ENCODE measurements at regions not wholly inside any gene's neighbourhood (a gene's known extent, or its start where the extent isn't known, plus 50 kb on each side); places are given as distances from the start of the nearest gene placed in this dataset.

DNA sequence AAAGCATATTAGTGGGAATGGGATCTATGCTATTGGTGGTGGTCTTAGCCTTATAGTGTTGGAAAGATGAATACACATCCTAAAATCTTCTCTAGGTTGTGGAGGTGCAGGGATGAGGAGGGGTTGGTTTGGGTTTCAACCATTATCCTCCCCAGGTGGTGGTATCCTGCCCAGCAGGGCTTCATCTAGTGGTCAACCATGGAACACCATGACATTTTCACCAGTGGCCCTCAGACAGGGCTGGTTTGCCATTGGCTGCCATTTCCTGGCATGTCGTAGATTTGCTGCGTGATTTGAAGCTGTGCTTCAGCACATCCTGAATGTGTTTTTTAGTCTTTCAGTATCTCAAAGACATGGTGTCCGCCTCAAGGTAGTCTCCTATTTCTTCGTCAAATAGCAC lies 391.2 kb upstream of the HNRNPA3 start:
- POLR2A ChIA-PET, result no interaction called here

DNA sequence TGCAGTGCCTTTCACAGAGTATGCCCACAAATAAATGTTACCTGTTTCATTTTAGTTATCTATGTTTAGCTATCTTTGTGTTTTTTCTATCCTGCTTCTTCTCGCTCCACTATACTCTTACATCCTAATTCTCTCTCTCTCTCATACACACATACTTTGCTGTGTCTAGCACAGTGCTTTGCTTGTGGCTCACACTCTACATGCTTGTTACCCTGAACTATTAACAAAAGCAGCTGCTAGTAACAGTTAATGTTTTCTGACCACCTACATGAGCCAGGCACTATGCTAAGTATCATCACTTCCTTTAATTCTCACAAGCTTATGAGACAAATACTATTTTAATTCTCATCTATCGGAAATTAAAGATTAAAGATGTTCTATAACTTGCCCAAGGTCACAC lies 390.5 kb upstream of the HNRNPA3 start:
- no peaks in the 10 kb centered on the region for H3K9me3 ChIP-seq (ENCODE audit: control insufficient read depth in 2 of 3, low read length in 3 of 3)
- Mint-ChIP-seq H3K4me1 (peaks cover 16 to 68% (median 42%) of the 10 kb centered on the region in 7 donors), H3K9me3 (peaks cover 0 to 4% (median 0%) of the 10 kb centered on the region in 11 donors), H3K27ac (peak overlapping the region in 1 of 9 donors; percentile 68), H3K27me3 (peaks cover 0 to 9% (median 0%) of the 10 kb centered on the region in 5 donors), H3K36me3 (peaks cover 0 to 5% (median 0%) of the 10 kb centered on the region in 5 donors), H3K4me3 (no peak overlapping the region)
- H3K4me1 ChIP-seq (ENCODE audit: control insufficient read depth in 2 of 2, insufficient read depth in 2 of 2, low read length in 2 of 2), result peaks cover 5 to 30% of the 10 kb centered on the region in 2 donors
- DNase-seq (no peak), ATAC-seq (no peak)
- H3K4me3 ChIP-seq (ENCODE audit: low read length), result no peak overlapping the region
- POLR2A ChIA-PET, result no interaction called here
- CTCF ChIA-PET, result interaction anchor here (0.6 kb wide), 1 partner anchor 158 kb away, joined by 3 read pairs; no protein-coding TSS in a partner anchor
- no peaks in the 10 kb centered on the region for H3K27me3 ChIP-seq (ENCODE audit: control insufficient read depth in 2 of 2, insufficient read depth in 2 of 2, low read length in 2 of 2)
- no peak overlapping the region for H3K27ac ChIP-seq (ENCODE audit: low read depth, low read length)
- intact Hi-C loops (cut with micrococcal nuclease), result loop anchor here in 1 of 2 donors (10.0 kb wide), 1 partner anchor 113 kb away; no protein-coding TSS in a partner anchor
- no peaks in the 10 kb centered on the region for H3K36me3 ChIP-seq (ENCODE audit: control insufficient read depth in 2 of 3, insufficient read depth in 3 of 3, low read length in 3 of 3)

More for the DNA sequence above, 391.2 kb upstream of the HNRNPA3 start:
- no peaks in the 10 kb centered on the region for H3K36me3 ChIP-seq (ENCODE audit: control insufficient read depth in 2 of 3, insufficient read depth in 3 of 3, low read length in 3 of 3)
- ATAC-seq (no peak), DNase-seq (no peak)
- Mint-ChIP-seq H3K9me3 (peaks cover 0 to 4% (median 0%) of the 10 kb centered on the region in 11 donors), H3K36me3 (peaks cover 0 to 5% (median 0%) of the 10 kb centered on the region in 5 donors), H3K27ac (peak overlapping the region in 1 of 9 donors; percentile 68), H3K4me1 (peaks cover 13 to 67% (median 40%) of the 10 kb centered on the region in 7 donors), H3K4me3 (no peak overlapping the region), H3K27me3 (peaks cover 0 to 9% (median 0%) of the 10 kb centered on the region in 5 donors)
- H3K27me3 ChIP-seq (ENCODE audit: control insufficient read depth in 2 of 2, insufficient read depth in 2 of 2, low read length in 2 of 2), result no peaks in the 10 kb centered on the region
- intact Hi-C loops (cut with micrococcal nuclease), result loop anchor here in 1 of 2 donors (10.0 kb wide), 1 partner anchor 113 kb away; no protein-coding TSS in a partner anchor
- H3K27ac ChIP-seq (ENCODE audit: low read depth, low read length), result no peak overlapping the region
- CTCF ChIA-PET, result no interaction called here
- H3K4me3 ChIP-seq (ENCODE audit: low read length), result no peak overlapping the region
- H3K4me1 ChIP-seq (ENCODE audit: control insufficient read depth in 2 of 2, insufficient read depth in 2 of 2, low read length in 2 of 2), result peaks cover 0 to 24% of the 10 kb centered on the region in 2 donors
- H3K9me3 ChIP-seq (ENCODE audit: control insufficient read depth in 2 of 3, low read length in 3 of 3), result no peaks in the 10 kb centered on the region

DNA sequence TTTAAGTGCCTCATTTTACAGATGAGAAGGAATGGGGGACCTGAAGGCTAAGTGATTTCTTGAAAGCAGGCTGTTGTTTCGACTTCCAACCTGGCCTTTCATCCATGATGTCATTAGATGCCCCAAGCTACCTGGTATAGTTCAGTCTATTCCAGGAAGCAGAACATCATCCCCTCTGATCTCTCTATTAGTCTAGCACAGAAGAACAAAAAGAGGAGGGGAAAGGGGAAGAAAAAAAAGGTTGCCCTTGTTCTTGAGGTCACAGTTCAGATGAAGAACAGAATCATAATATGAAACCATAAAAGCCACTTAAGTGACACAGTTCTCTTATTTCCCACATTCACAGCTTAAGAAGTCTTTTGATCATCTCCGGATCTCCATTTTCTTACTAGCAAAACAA lies 386.2 kb upstream of the HNRNPA3 start:
- peak; percentile 88 for ATAC-seq
- peak overlapping the region; percentile 64 to 91 (median 87) for H3K27ac Mint-ChIP-seq
- CTCF ChIA-PET, result no interaction called here
- DNase-seq, result peak in 7 of 9 donors; percentile 53 to 84 (median 76)
- H3K27me3 ChIP-seq (ENCODE audit: control insufficient read depth in 2 of 2, insufficient read depth in 2 of 2, low read length in 2 of 2), result no peaks in the 10 kb centered on the region
- H3K4me1 Mint-ChIP-seq, result peaks cover 25 to 82% (median 53%) of the 10 kb centered on the region in 7 donors
- peak overlapping the region; percentile 4 for H3K4me3 ChIP-seq (ENCODE audit: low read length)
- POLR2A ChIA-PET, result no interaction called here
- no peaks in the 10 kb centered on the region for H3K9me3 ChIP-seq (ENCODE audit: control insufficient read depth in 2 of 3, low read length in 3 of 3)
- peak overlapping the region; percentile 43 for H3K27ac ChIP-seq (ENCODE audit: low read depth, low read length)
- peaks cover 0 to 8% (median 0%) of the 10 kb centered on the region in 5 donors for H3K36me3 Mint-ChIP-seq
- peaks cover 9 to 35% of the 10 kb centered on the region in 2 donors for H3K4me1 ChIP-seq (ENCODE audit: control insufficient read depth in 2 of 2, insufficient read depth in 2 of 2, low read length in 2 of 2)
- no peaks in the 10 kb centered on the region for H3K36me3 ChIP-seq (ENCODE audit: control insufficient read depth in 2 of 3, insufficient read depth in 3 of 3, low read length in 3 of 3)
- H3K27me3 Mint-ChIP-seq, result peaks cover 0 to 12% (median 3%) of the 10 kb centered on the region in 5 donors
- H3K4me3 Mint-ChIP-seq, result peak overlapping the region; percentile 9 to 66 (median 52)
- intact Hi-C loops (cut with micrococcal nuclease), result loop anchor here (1.0 to 10.0 kb wide), 3 partner anchors 9 to 108 kb away; no protein-coding TSS in a partner anchor
- peaks cover 0 to 4% (median 0%) of the 10 kb centered on the region in 11 donors for H3K9me3 Mint-ChIP-seq

DNA sequence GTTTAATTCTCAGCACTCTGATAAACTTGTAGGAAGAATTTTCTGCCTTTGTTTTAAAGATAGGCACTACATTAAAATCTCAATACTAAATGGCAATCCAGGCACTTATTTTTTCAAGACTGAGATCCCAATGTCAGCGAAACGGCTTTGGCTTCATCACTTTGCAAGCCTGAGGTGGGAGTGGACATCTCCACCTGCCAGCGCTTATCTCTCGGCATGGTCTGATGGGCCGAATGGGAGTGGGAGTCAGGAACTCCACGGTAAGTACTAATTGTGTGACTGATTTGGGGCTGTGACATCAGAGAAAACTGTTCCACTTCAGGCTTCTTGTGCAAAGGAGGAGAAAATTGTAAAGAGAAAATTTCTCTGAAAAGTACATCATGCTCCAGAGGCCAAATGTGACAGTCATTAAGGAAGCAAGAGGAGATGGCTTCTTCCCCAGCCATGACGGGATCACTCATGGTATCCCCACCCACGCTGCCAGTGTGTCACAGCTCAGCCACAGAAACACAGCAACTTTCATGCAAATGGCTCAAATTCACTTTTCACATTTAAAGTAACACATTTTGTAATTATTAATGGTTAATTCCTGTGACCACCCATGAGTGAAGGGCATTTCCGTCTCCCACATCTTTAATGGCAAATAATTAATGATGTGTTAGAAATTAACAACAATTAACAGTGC lies 385.5 kb upstream of the HNRNPA3 start:
- H3K4me1 Mint-ChIP-seq, result peaks cover 25 to 79% (median 53%) of the 10 kb centered on the region in 7 donors
- ChIA-PET POLR2A (no interaction called here), CTCF (no interaction called here)
- peak overlapping the region in 9 of 10 donors; percentile 23 to 66 (median 53) for H3K4me3 Mint-ChIP-seq
- peaks cover 0 to 8% (median 0%) of the 10 kb centered on the region in 5 donors for H3K36me3 Mint-ChIP-seq
- H3K9me3 Mint-ChIP-seq, result peaks cover 0 to 4% (median 0%) of the 10 kb centered on the region in 11 donors
- DNase-seq (peak in 1 of 9 donors; percentile 31), ATAC-seq (no peak)
- Histone ChIP-seq H3K4me3 (ENCODE audit: low read length) (peak overlapping the region; percentile 4), H3K27me3 (ENCODE audit: control insufficient read depth in 2 of 2, insufficient read depth in 2 of 2, low read length in 2 of 2) (no peaks in the 10 kb centered on the region), H3K36me3 (ENCODE audit: control insufficient read depth in 2 of 3, insufficient read depth in 3 of 3, low read length in 3 of 3) (no peaks in the 10 kb centered on the region), H3K4me1 (ENCODE audit: control insufficient read depth in 2 of 2, insufficient read depth in 2 of 2, low read length in 2 of 2) (peaks cover 9 to 35% of the 10 kb centered on the region in 2 donors), H3K9me3 (ENCODE audit: control insufficient read depth in 2 of 3, low read length in 3 of 3) (no peaks in the 10 kb centered on the region), H3K27ac (ENCODE audit: low read depth, low read length) (peak overlapping the region; percentile 43)
- intact Hi-C loops (cut with micrococcal nuclease), result loop anchor here (1.0 to 10.0 kb wide), 3 partner anchors 10 to 108 kb away; no protein-coding TSS in a partner anchor
- H3K27ac Mint-ChIP-seq, result peak overlapping the region; percentile 64 to 91 (median 87)
- H3K27me3 Mint-ChIP-seq, result peaks cover 0 to 11% (median 1%) of the 10 kb centered on the region in 5 donors

DNA sequence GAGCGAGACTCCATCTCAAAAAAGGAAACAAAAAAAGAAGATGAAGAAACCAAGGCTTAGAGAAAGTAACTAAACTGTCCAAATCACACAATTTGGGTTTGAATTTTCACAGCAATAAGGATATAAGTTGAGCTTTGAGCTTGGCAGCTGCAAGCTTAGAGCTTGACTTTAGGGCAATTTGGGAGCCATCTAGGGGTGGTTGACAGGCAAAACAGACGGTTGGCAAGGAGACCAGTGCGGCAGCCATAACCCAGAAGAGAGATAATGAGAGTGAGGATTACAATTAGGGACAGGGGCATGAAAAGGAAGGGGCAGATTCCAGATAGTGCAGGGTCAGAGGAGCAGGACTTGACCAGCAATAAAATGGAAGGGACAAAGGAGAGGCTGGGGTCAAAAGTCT lies 382.2 kb upstream of the HNRNPA3 start:
- CTCF ChIA-PET, result no interaction called here

DNA sequence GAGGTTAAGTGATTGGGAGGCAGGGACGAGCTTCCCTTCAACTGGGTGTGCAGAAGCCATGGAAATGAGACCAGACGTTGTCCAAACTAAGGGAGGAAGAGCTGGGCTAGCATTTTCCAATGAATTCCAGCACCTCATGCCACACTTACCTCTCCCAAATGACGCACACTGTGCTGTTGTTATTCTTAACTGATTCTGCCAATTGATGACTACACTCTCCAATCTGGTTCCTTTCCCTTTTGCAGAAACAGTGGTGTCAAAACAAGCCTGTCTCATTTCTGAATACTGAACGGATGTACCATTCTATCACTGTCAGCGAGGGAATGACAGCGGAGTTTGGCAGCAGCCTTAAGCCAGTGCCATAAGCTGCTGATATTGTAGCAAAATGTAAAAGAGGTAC lies 380.5 kb upstream of the HNRNPA3 start:
- Histone ChIP-seq H3K27ac (ENCODE audit: low read depth, low read length) (no peak overlapping the region), H3K9me3 (ENCODE audit: control insufficient read depth in 2 of 3, low read length in 3 of 3) (no peaks in the 10 kb centered on the region), H3K4me1 (ENCODE audit: control insufficient read depth in 2 of 2, insufficient read depth in 2 of 2, low read length in 2 of 2) (peaks cover 4% of the 10 kb centered on the region in 2 donors), H3K36me3 (ENCODE audit: control insufficient read depth in 2 of 3, insufficient read depth in 3 of 3, low read length in 3 of 3) (no peaks in the 10 kb centered on the region), H3K27me3 (ENCODE audit: control insufficient read depth in 2 of 2, insufficient read depth in 2 of 2, low read length in 2 of 2) (no peaks in the 10 kb centered on the region), H3K4me3 (ENCODE audit: low read length) (no peak overlapping the region)
- ChIA-PET CTCF (no interaction called here), POLR2A (no interaction called here)
- peaks cover 3 to 29% (median 17%) of the 10 kb centered on the region in 7 donors for H3K4me1 Mint-ChIP-seq
- no peak overlapping the region for H3K4me3 Mint-ChIP-seq
- intact Hi-C loops (cut with micrococcal nuclease), result no loop called here
- ATAC-seq, result no peak
- H3K36me3 Mint-ChIP-seq, result peaks cover 0 to 3% (median 0%) of the 10 kb centered on the region in 5 donors
- no peak for DNase-seq
- peak overlapping the region in 1 of 9 donors; percentile 21 for H3K27ac Mint-ChIP-seq
- peaks cover 0 to 2% (median 0%) of the 10 kb centered on the region in 11 donors for H3K9me3 Mint-ChIP-seq
- H3K27me3 Mint-ChIP-seq, result peaks cover 0 to 27% (median 10%) of the 10 kb centered on the region in 5 donors

More for the DNA sequence above, 382.2 kb upstream of the HNRNPA3 start:
- DNase-seq (peak in 5 of 9 donors; percentile 27 to 44 (median 40)), ATAC-seq (peak; percentile 51)
- H3K4me3 Mint-ChIP-seq, result no peak overlapping the region
- no peaks in the 10 kb centered on the region for H3K27me3 ChIP-seq (ENCODE audit: control insufficient read depth in 2 of 2, insufficient read depth in 2 of 2, low read length in 2 of 2)
- H3K27me3 Mint-ChIP-seq, result peaks cover 0 to 16% (median 3%) of the 10 kb centered on the region in 5 donors
- H3K4me3 ChIP-seq (ENCODE audit: low read length), result no peak overlapping the region
- POLR2A ChIA-PET, result no interaction called here
- peaks cover 0 to 3% (median 0%) of the 10 kb centered on the region in 5 donors for H3K36me3 Mint-ChIP-seq
- intact Hi-C loops (cut with micrococcal nuclease), result no loop called here
- H3K4me1 ChIP-seq (ENCODE audit: control insufficient read depth in 2 of 2, insufficient read depth in 2 of 2, low read length in 2 of 2), result peaks cover 9 to 21% of the 10 kb centered on the region in 2 donors
- no peaks in the 10 kb centered on the region for H3K36me3 ChIP-seq (ENCODE audit: control insufficient read depth in 2 of 3, insufficient read depth in 3 of 3, low read length in 3 of 3)
- peaks cover 0 to 2% (median 0%) of the 10 kb centered on the region in 11 donors for H3K9me3 Mint-ChIP-seq
- H3K4me1 Mint-ChIP-seq, result peaks cover 17 to 46% (median 34%) of the 10 kb centered on the region in 7 donors
- no peak overlapping the region for H3K27ac ChIP-seq (ENCODE audit: low read depth, low read length)
- peak overlapping the region in 7 of 9 donors; percentile 1 to 70 (median 25) for H3K27ac Mint-ChIP-seq
- no peaks in the 10 kb centered on the region for H3K9me3 ChIP-seq (ENCODE audit: control insufficient read depth in 2 of 3, low read length in 3 of 3)
